Ramos (cell line): ENCODE measurements at regions not wholly inside any gene's neighbourhood (a gene's known extent, or its start where the extent isn't known, plus 50 kb on each side); places are given as distances from the start of the nearest gene placed in this dataset.

Source experiments
- in situ Hi-C: fragments of 300-500 bp; cut with MboI; formaldehyde crosslinking; loops from one replicate; pipeline ENCODE4 v1.14.3; 2022; ENCODE audit warnings: low sequenced_read_pairs; ENCODE audit not compliant: unreplicated experiment

GRCh38 chr10:21217748-21218367 lies 307.6 kb downstream of the SKIDA1 start:
- in situ Hi-C loops: no loop called here

GRCh38 chr10:21217107-21217506 lies 308.4 kb downstream of the SKIDA1 start:
- in situ Hi-C loops: no loop called here

- in situ Hi-C loops: no loop called here
These were observed 311.2 kb downstream of the SKIDA1 start for GRCh38 chr10:21214329-21214728.

GRCh38 chr10:21213381-21213780 lies 312.1 kb downstream of the SKIDA1 start:
- in situ Hi-C loops: no loop called here

- in situ Hi-C loops: no loop called here
These were observed 312.6 kb downstream of the SKIDA1 start for GRCh38 chr10:21212912-21213311.

GRCh38 chr10:21212348-21212747 lies 313.1 kb downstream of the SKIDA1 start:
- in situ Hi-C loops: no loop called here

GRCh38 chr10:21209495-21209894 lies 312.4 kb upstream of the NEBL start:
- in situ Hi-C loops: no loop called here

DNA sequence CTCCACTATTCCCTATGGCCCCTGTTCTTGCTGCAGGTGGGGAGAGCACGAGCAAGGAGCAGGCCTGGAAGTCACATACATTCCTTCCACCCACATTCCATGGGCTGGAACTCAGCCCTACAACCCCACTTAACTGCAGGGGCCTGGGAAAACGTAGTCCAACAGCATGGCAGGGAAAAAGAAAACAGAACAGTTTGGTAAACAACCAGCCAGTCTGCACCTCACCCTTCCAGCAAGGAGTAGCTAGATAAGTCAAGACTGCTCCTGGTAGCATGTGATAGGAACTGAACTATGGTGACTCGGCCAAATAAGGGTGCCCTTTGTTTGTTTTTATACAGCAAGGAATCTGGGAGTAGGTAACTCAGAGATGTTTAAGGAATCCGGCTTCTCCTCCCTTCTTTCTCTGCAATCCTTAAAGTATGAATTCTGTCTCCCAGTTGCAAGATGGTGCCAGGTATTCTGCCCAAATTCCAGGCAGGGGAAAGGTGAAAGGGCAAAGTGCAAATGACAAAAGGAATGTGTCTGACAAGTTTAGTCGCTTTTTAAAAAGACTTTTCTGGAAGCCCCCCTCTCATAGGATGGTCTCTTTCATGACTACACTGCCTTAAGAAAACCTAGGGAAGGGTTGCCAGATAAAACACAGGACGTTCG lies 311.7 kb upstream of the NEBL start:
- in situ Hi-C loops: no loop called here

DNA sequence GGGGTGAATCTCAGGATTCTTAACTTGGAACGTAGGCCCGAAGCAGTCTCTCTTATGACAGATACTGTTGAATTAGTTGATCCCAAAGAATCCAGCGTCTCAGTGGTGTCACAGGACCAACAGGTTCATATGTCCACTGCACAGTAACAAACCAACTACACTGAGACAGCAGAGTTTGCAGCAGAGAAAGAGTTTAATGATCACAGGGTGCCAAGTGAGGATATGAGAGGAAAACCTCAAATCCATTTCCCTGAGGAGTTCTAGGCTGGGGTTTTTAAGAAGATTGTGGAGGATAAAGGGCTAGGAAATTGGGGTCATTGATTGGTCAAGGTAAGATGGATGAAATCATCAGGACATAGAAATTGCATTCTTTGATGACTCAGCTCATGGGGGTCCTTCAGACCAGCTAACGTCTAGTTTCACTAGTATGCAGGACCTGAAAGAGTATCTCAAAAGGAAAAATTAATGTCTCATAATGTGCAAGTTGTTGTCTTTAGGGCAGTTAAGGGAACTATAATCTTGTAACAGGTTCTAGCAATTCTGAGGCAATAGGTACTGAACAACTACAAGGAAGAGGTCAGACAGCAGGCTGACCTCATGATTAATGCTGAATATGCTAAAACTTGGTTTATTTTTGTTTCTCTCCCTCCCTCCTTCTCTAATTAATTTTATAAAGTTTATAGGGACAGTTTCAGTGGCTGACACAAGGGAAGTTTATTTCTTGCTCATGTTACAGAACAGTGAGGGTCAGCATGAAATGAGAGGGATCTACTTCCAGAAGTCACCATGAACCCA lies 310.9 kb upstream of the NEBL start:
- in situ Hi-C loops: no loop called here

GRCh38 chr10:21205328-21205727 lies 308.2 kb upstream of the NEBL start:
- in situ Hi-C loops: no loop called here

DNA sequence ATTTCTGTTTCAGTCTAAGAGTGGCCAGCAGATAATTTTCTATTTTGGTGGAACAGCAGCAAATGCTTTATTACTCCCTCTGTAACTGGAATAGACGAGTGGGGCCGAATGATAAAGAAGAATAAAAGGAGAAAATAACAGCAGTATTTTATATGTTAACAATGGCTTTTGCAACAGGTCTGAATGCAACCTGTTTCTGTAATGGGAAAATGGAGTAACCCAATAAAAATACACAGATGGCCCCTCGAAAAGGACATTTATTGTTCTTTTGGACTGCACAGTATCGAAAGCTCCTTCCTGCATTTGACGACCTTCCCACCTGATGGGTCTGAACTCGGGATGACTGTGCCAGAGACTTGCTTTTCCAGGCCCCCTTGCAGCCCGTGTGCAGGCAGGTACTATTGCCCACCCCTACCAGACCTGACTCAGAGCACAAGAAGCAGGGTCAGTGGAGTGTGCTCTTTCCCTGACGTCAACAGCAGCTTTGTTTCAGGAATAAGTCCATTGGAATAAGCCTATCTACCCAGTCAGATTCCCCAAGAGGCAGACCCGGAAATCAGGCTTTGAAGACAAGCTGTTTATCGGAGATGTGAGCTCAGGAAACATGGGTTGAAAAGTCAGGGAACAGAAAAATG lies 306.5 kb upstream of the NEBL start:
- in situ Hi-C loops: no loop called here

GRCh38 chr10:21202776-21203462 lies 305.8 kb upstream of the NEBL start:
- in situ Hi-C loops: no loop called here

DNA sequence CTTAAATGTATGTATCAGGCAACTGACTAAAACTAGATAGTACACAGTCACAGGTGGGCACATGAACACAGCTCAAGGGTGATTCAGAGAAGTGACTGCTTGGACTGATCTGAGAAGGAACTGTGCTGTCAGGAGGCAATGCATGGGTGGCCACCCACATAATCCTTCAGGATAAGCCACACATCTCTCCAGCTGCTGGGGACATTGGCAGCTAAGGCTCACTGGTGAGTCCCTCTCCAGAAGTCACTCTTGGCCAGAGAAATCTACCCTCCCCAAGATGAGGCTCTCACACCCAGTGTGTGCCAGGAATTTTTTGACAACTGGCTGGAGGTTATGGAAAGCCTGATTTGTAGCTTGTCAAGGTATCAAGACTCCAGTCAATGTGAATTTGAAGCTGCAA lies 302.4 kb upstream of the NEBL start:
- in situ Hi-C loops: no loop called here

- in situ Hi-C loops: no loop called here
These were observed 300.7 kb upstream of the NEBL start for GRCh38 chr10:21197838-21198237.

GRCh38 chr10:21196822-21197395 lies 299.8 kb upstream of the NEBL start:
- in situ Hi-C loops: no loop called here

DNA sequence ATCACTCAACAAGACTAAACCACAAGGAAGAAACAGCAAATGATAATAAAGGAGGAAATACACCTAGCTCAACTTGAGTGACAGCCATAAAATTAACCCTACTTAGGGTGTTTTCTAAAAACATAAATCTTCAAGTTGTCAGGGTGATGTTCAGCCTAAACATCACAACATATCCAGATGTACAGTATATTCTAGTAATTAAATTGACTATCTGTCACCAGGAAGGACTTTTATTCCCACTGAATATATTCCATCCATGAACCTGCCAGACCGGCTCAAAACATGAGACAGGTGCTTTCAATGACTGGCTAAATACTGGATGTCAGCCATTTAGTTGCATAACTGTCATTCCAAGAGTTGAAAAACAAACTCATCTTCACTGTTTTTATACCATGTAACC lies 298.1 kb upstream of the NEBL start:
- in situ Hi-C loops: no loop called here

- in situ Hi-C loops: no loop called here
These were observed 297.4 kb upstream of the NEBL start for GRCh38 chr10:21194510-21194993.

- in situ Hi-C loops: no loop called here
These were observed 296.1 kb upstream of the NEBL start for GRCh38 chr10:21193196-21193595.

DNA sequence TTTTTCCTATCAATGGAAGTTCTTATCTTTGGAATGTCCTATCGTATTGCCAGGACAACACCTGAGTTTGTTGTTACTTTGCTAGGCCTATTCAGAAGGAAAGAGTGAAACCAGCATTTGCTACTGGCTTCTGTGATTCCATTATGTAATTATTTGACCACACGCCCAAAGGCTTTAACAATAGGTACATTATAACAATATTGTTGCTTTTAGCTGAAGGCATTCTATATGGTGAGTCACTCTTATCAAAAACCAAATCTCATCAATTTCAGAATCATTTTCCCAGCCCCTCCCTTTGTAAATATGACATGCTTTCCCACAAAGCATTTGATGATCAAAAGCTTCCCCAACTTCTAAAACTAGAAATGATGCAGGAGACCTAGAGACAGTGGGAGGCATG lies 294.4 kb upstream of the NEBL start:
- in situ Hi-C loops: no loop called here

GRCh38 chr10:21184984-21185383 lies 287.9 kb upstream of the NEBL start:
- in situ Hi-C loops: no loop called here
